MM.1S (cell line): ENCODE measurements at regions not wholly inside any gene's neighbourhood (a gene's known extent, or its start where the extent isn't known, plus 50 kb on each side); places are given as distances from the start of the nearest gene placed in this dataset.

Experiments used
- EZH2 ChIP-seq: fragments of 300-600 bp; sonication (generic); optimal IDR thresholded peaks from 2 replicates; pipeline ENCODE3; 2017; ENCODE audit warnings: low read depth, mild to moderate bottlenecking, antibody characterized with exemption, low read length, mixed read lengths
- EZH2phosphoT487 ChIP-seq: fragments of 300-600 bp; sonication (generic); IDR thresholded peaks from 2 replicates; pipeline ENCODE4 v1.6.1; 2018; ENCODE audit warnings: antibody characterized with exemption, low read length

DNA sequence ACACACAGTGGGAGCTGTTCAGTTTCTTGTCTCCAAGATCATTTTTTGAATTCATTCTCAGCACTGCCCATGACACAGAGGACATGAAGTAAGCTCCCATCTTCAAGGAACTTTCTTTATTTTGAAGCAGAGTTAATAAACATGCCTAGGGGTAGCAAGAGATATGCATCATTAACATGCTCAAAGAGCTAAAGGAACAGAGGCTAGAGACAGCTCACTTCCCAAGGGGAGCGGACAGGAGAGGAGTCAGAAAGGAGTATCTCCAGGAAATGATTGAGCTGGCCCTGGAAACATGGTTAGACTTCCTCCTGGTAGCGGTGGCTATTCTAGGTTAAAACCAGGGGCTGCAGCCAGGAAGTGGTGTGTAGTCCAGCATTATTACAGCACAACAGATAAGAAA lies 135.9 kb downstream of the GPAM start:
- TF ChIP-seq EZH2phosphoT487, result no peak
- TF ChIP-seq EZH2, result no peak
